ACC112 (cell line): ENCODE measurements at regions not wholly inside any gene's neighbourhood (a gene's known extent, or its start where the extent isn't known, plus 50 kb on each side); places are given as distances from the start of the nearest gene placed in this dataset.
"Not testable (repeated sequence)": the region's sequence is repeated elsewhere in the genome, so short reads cannot be mapped to it uniquely, and the experiment has no call there.

Experiments
- H2AFZ ChIP-seq: fragments of 200-600 bp; sonication (generic); one replicate; pipeline ENCODE4 v1.6.0; 2017; ENCODE audit warnings: antibody characterized with exemption, low read length; ENCODE audit not compliant: unreplicated experiment
- H3K27ac ChIP-seq: fragments of 200-600 bp; sonication (generic); 2 replicates; pipeline ENCODE4 v1.5.1; 2014; ENCODE audit warnings: low read depth, mild to moderate bottlenecking, antibody characterized with exemption, low read length, moderate library complexity
- H3K27me3 ChIP-seq: fragments of 200-600 bp; sonication (generic); 2 replicates; pipeline ENCODE4 v1.6.1; 2014; ENCODE audit warnings: mild to moderate bottlenecking, antibody characterized with exemption, low read length, moderate library complexity, mixed read lengths; ENCODE audit not compliant: insufficient read depth
- H3K36me3 ChIP-seq: fragments of 200-600 bp; sonication (generic); 2 replicates; pipeline ENCODE4 v1.6.1; 2016; ENCODE audit warnings: mild to moderate bottlenecking, antibody characterized with exemption, low read length, moderate library complexity, mixed read lengths; ENCODE audit not compliant: insufficient read depth
- H3K4me1 ChIP-seq: fragments of 200-600 bp; sonication (generic); one replicate; pipeline ENCODE4 v1.6.1; 2016; ENCODE audit warnings: low read length, mixed read lengths; ENCODE audit not compliant: insufficient read depth, unreplicated experiment, control insufficient read depth
- H3K4me3 ChIP-seq: fragments of 200-600 bp; sonication (generic); 2 replicates; pipeline ENCODE4 v1.5.1; 2014; ENCODE audit warnings: mild to moderate bottlenecking, low read depth, low read length
- H3K79me2 ChIP-seq: fragments of 200-600 bp; sonication (generic); one replicate; pipeline ENCODE4 v1.6.0; 2016; ENCODE audit warnings: low read length; ENCODE audit not compliant: control insufficient read depth, unreplicated experiment, insufficient read depth

- not testable (repeated sequence) for H2AFZ ChIP-seq, H3K4me1 ChIP-seq, H3K79me2 ChIP-seq, H3K36me3 ChIP-seq, H3K27me3 ChIP-seq, H3K27ac ChIP-seq, H3K4me3 ChIP-seq
Measured at GRCh38 chr22:48401523-48401922, 1426.2 kb downstream of the BRD1 start.

GRCh38 chr22:48398181-48398905, 1429.3 kb downstream of the BRD1 start:
- Histone ChIP-seq H3K4me1 (no peaks in the 10 kb centered on the region), H3K4me3 (no peak overlapping the region), H3K27me3 (no peaks in the 10 kb centered on the region), H3K79me2 (no peaks in the 10 kb centered on the region), H3K36me3 (no peaks in the 10 kb centered on the region), H2AFZ (no peak overlapping the region), H3K27ac (no peak overlapping the region)

GRCh38 chr22:48397531-48398180, 1430.0 kb downstream of the BRD1 start:
- Histone ChIP-seq H3K27me3 (no peaks in the 10 kb centered on the region), H3K36me3 (no peaks in the 10 kb centered on the region), H2AFZ (no peak overlapping the region), H3K79me2 (no peaks in the 10 kb centered on the region), H3K4me1 (no peaks in the 10 kb centered on the region), H3K27ac (no peak overlapping the region), H3K4me3 (no peak overlapping the region)

- H3K4me1 ChIP-seq: no peaks in the 10 kb centered on the region
- H2AFZ ChIP-seq: no peak overlapping the region
- H3K27ac ChIP-seq: no peak overlapping the region
- H3K79me2 ChIP-seq: no peaks in the 10 kb centered on the region
- H3K4me3 ChIP-seq: no peak overlapping the region
- no peaks in the 10 kb centered on the region for H3K27me3 ChIP-seq
- H3K36me3 ChIP-seq: no peaks in the 10 kb centered on the region
Measured at GRCh38 chr22:48396785-48397530, 1430.7 kb downstream of the BRD1 start.

GRCh38 chr22:48396091-48396784, 1431.4 kb downstream of the BRD1 start:
- no peaks in the 10 kb centered on the region for H3K36me3 ChIP-seq
- H3K27ac ChIP-seq: no peak overlapping the region
- H3K4me1 ChIP-seq: no peaks in the 10 kb centered on the region
- H3K27me3 ChIP-seq: no peaks in the 10 kb centered on the region
- no peaks in the 10 kb centered on the region for H3K79me2 ChIP-seq
- no peak overlapping the region for H2AFZ ChIP-seq
- no peak overlapping the region for H3K4me3 ChIP-seq

GRCh38 chr22:48395201-48395600, 1432.5 kb downstream of the BRD1 start:
- no peak overlapping the region for H2AFZ ChIP-seq
- no peaks in the 10 kb centered on the region for H3K27me3 ChIP-seq
- no peaks in the 10 kb centered on the region for H3K36me3 ChIP-seq
- H3K79me2 ChIP-seq: no peaks in the 10 kb centered on the region
- H3K4me1 ChIP-seq: no peaks in the 10 kb centered on the region
- no peak overlapping the region for H3K4me3 ChIP-seq
- no peak overlapping the region for H3K27ac ChIP-seq

GRCh38 chr22:48394787-48395186, 1432.9 kb downstream of the BRD1 start:
- H3K4me1 ChIP-seq: no peaks in the 10 kb centered on the region
- H3K27ac ChIP-seq: no peak overlapping the region
- no peak overlapping the region for H2AFZ ChIP-seq
- no peak overlapping the region for H3K4me3 ChIP-seq
- H3K27me3 ChIP-seq: no peaks in the 10 kb centered on the region
- H3K36me3 ChIP-seq: no peaks in the 10 kb centered on the region
- no peaks in the 10 kb centered on the region for H3K79me2 ChIP-seq

- no peak overlapping the region for H3K4me3 ChIP-seq
- H2AFZ ChIP-seq: no peak overlapping the region
- H3K4me1 ChIP-seq: no peaks in the 10 kb centered on the region
- H3K36me3 ChIP-seq: no peaks in the 10 kb centered on the region
- no peaks in the 10 kb centered on the region for H3K79me2 ChIP-seq
- H3K27me3 ChIP-seq: no peaks in the 10 kb centered on the region
- no peak overlapping the region for H3K27ac ChIP-seq
Measured at GRCh38 chr22:48393885-48394284, 1433.8 kb downstream of the BRD1 start.

GRCh38 chr22:48393041-48393370, 1434.7 kb downstream of the BRD1 start:
- no peak overlapping the region for H3K4me3 ChIP-seq
- H2AFZ ChIP-seq: no peak overlapping the region
- H3K4me1 ChIP-seq: no peaks in the 10 kb centered on the region
- no peaks in the 10 kb centered on the region for H3K79me2 ChIP-seq
- H3K36me3 ChIP-seq: no peaks in the 10 kb centered on the region
- no peaks in the 10 kb centered on the region for H3K27me3 ChIP-seq
- no peak overlapping the region for H3K27ac ChIP-seq

- Histone ChIP-seq H3K79me2 (no peaks in the 10 kb centered on the region), H3K27ac (no peak overlapping the region), H3K4me3 (no peak overlapping the region)
Measured at GRCh38 chr22:48391820-48392219, 1435.9 kb downstream of the BRD1 start.

More at GRCh38 chr22:48391820-48392219, 1435.9 kb downstream of the BRD1 start:
- Histone ChIP-seq H3K36me3 (no peaks in the 10 kb centered on the region), H3K27me3 (no peaks in the 10 kb centered on the region), H3K4me1 (no peaks in the 10 kb centered on the region), H2AFZ (no peak overlapping the region)
